IPS-18a (cell line): ENCODE measurements at regions not wholly inside any gene's neighbourhood (a gene's known extent, or its start where the extent isn't known, plus 50 kb on each side); places are given as distances from the start of the nearest gene placed in this dataset.
"Not testable (repeated sequence)": the region's sequence is repeated elsewhere in the genome, so short reads cannot be mapped to it uniquely, and the experiment has no call there.

Experiments
- H3K27ac ChIP-seq: one replicate; pipeline ENCODE4 v1.5.1; 2013; ENCODE audit warnings: low read length
- H3K27me3 ChIP-seq: one replicate; pipeline ENCODE4 v1.6.1; 2013; ENCODE audit warnings: mild to moderate bottlenecking, low read length; ENCODE audit not compliant: control insufficient read depth, insufficient read depth
- H3K36me3 ChIP-seq: one replicate; pipeline ENCODE4 v1.6.1; 2013; ENCODE audit warnings: low read depth, low read length; ENCODE audit not compliant: control insufficient read depth
- H3K4me1 ChIP-seq: one replicate; pipeline ENCODE4 v1.6.1; 2013; ENCODE audit warnings: low read depth, low read length; ENCODE audit not compliant: control insufficient read depth
- H3K4me3 ChIP-seq: one replicate; pipeline ENCODE4 v1.5.1; 2013; ENCODE audit warnings: low read length
- H3K9ac ChIP-seq: one replicate; pipeline ENCODE4 v1.6.1; 2013; ENCODE audit warnings: mild to moderate bottlenecking, low read length, moderate library complexity
- H3K9me3 ChIP-seq: one replicate; pipeline ENCODE4 v1.6.1; 2013; ENCODE audit warnings: low read depth, low read length; ENCODE audit not compliant: control insufficient read depth

DNA sequence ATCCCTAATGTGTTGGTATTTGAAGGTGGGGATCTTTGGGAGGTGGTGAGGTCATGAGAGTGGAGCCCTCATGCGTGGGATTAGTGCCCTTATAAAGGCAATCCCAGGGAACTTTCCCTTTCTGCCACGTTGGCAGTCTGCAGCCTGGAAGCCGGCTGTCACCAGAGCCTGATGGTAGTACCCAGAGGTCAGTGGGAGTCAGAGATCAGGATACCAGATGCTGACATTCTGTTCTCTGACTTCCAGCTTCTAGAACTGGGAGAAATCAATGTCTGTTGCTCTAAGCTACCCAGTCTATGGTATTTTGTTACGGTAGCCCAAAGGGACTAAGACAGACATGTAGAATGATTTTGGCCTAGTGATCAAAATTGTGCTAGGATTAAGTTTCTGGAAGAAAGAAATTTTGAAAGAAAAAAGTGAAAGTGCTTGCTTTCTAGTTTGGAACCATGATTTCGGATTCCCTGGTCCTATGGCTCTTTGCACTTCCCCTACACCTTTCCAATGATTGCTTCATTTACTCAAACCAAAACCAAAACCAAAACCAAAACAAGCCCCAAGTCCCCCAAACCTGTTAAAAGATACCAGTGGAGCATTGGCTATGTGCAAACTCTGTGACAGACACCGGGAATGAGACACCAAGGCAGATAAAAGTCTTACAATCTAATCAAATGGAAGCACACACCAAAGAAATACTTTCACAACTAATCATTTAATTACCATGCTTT lies 173.7 kb upstream of the ZNF217 start:
- no peak overlapping the region for H3K4me3 ChIP-seq
- H3K9me3 ChIP-seq = no peaks in the 10 kb centered on the region
- peaks cover 32% of the 10 kb centered on the region for H3K4me1 ChIP-seq
- H3K36me3 ChIP-seq = no peaks in the 10 kb centered on the region
- no peaks in the 10 kb centered on the region for H3K27me3 ChIP-seq
- H3K27ac ChIP-seq = no peak overlapping the region
- H3K9ac ChIP-seq = no peak overlapping the region

DNA sequence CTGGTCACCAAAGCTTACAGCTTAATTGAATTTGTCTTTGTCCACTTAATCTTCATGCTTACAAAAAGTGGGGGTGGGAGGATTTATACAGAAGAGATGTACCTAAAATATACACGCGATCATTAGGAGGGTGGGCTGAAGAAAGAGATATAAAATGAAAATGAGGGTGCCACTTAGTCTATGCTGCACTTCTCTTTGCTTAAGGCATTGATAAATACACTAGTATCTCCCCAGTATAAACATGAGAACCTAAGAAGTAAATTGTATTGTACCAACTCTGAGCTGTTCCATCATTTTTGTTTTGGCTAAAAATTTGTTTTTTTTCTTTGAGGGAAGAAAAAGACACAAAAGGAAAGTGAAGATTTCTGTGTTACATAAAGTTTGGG lies 170.8 kb upstream of the ZNF217 start:
- peak overlapping the region; percentile 87 for H3K27ac ChIP-seq
- peaks cover 31% of the 10 kb centered on the region for H3K4me1 ChIP-seq
- no peaks in the 10 kb centered on the region for H3K9me3 ChIP-seq
- no peaks in the 10 kb centered on the region for H3K36me3 ChIP-seq
- no peaks in the 10 kb centered on the region for H3K27me3 ChIP-seq
- peak overlapping the region; percentile 43 for H3K4me3 ChIP-seq
- peak overlapping the region; percentile 63 for H3K9ac ChIP-seq

DNA sequence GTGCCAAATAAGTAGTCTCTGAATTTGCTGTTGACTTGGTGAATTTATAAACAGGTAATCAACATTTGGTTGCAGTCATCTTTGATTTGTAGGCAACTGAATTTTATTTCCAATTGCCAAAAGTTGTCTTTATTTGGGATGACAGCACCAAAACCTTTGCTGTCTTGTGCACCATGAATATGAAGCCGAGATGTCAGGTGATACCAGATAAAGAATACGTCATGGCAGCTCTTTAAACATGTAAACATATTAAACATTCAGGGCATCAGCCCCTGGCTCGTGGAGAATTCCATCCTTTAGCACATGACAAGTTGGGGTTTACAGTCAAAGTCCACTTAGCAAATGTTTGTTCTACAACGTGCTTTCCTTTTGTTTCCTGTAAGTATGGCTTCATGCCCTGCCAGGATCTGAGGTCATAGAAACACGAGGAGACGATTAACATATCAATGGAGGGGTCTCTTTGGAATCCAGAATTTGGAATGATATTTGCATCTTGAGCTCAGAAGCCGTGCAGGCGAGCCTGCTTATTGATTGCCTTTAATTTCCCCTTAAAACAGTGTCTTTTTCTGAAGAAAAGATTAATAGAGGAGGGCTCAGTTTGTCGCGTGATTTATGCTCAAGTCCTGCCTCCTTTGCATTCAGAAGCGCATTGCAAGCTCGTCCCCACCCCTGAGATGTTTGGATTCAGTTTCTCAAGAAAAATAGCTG lies 170.2 kb upstream of the ZNF217 start:
- H3K27ac ChIP-seq = peak overlapping the region; percentile 87
- H3K9ac ChIP-seq = peak overlapping the region; percentile 63
- no peaks in the 10 kb centered on the region for H3K27me3 ChIP-seq
- peak overlapping the region; percentile 43 for H3K4me3 ChIP-seq
- H3K9me3 ChIP-seq = no peaks in the 10 kb centered on the region
- H3K4me1 ChIP-seq = peaks cover 26% of the 10 kb centered on the region
- H3K36me3 ChIP-seq = no peaks in the 10 kb centered on the region

DNA sequence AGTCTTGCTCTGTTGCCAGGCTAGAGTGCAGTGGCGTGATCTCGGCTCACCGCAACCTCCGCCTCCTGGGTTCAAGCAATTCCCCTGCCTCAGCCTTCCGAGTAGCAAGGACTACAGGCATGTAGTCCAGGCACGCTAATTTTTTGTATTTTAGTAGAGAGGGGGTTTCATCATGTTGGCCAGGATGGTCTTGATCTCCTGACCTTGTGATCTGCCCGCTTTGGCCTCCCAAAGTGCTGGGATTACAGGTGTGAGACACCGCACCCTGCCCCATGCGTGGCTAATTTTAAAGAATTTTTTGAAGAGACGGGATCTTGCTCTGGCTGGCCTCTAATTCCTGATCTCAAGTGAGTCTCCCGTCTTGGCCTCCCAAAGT lies 168.8 kb upstream of the ZNF217 start:
- H3K9me3 ChIP-seq, H3K27me3 ChIP-seq, H3K9ac ChIP-seq, H3K27ac ChIP-seq, H3K36me3 ChIP-seq, H3K4me3 ChIP-seq: not testable (repeated sequence)
- peaks cover 19% of the 10 kb centered on the region for H3K4me1 ChIP-seq

DNA sequence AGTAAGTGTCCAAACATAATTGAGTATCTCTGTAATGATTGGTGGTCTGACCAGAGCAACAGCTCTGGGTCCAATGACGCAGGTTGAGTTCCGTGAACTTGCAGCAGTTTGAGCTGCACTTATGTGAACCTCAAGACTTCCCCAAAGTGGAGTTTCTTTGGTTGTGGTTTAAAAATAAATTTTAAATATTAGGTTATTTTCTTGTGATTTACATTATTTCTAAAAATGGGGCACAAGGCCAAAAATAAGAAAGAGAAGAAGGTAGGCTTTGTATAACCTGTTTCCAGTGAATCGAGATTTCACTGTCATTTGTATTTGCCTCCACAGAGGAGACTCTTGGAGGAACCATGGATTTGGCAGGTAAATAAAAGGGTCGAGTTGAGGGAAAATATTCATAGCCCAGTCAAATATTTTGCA lies 166.4 kb upstream of the ZNF217 start:
- Histone ChIP-seq H3K27me3 (no peaks in the 10 kb centered on the region), H3K36me3 (no peaks in the 10 kb centered on the region), H3K9ac (no peak overlapping the region), H3K4me3 (no peak overlapping the region), H3K9me3 (no peaks in the 10 kb centered on the region), H3K4me1 (peaks cover 15% of the 10 kb centered on the region), H3K27ac (no peak overlapping the region)

DNA sequence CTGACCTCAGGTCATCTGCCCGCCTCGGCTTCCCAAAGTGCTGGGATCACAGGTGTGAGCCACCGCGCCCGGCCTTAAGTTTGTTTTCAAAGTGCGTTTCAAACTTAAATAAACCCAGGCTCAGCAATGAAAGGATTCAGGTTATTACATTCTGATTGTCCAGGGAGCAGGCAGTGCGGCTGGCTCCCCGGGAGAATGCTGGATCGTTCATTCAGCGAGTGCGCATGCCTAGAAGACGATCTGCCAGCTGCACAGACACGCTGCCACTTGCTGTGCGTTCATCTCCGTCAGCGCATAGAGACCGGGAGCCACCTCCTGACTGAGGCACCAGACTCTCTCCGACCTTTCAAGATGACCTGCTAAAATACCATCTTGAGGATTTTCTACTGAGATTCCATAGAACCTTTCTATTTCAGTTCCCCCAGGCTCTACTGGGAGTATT lies 163.9 kb upstream of the ZNF217 start:
- Histone ChIP-seq H3K27ac (no peak overlapping the region), H3K27me3 (no peaks in the 10 kb centered on the region), H3K9me3 (no peaks in the 10 kb centered on the region), H3K9ac (no peak overlapping the region), H3K4me3 (no peak overlapping the region), H3K4me1 (peaks cover 20% of the 10 kb centered on the region), H3K36me3 (no peaks in the 10 kb centered on the region)

DNA sequence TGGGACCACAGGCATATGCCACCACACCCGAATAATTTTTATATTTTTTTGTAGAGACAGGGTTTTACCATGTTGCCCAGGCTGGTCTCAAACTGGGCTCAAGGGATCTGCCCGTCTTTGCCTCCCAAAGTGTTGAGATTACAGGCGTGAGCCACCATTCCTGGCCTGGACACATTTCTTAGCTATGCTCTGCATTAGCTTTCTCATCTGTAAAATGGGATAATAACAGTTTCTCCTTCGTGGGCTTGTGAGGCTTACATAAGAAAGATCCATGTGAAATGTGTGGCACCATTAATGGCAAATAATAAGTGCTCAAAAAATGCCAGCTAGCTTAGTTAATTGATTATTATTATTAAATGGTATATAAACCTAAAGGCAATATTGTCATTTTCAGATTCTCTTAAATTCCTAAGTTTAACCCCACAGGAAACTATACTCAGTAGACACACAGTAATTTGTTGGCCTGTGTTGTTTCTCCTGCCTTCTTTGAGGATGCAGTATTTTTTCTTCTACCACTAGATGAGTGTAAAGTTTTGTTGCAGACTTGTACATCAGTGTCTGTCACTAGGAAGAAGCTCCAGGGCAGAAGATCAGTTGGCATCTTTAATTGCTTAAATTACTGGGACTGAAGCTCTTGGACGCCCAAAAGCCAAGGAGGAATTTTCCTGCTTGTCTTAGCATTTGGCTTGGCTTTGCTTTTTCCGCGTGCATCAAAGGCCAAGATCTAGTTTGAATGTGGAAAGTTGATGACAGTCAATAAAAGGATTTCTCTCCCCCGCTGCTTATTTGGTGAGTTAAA lies 162.3 kb upstream of the ZNF217 start:
- Histone ChIP-seq H3K27ac (no peak overlapping the region), H3K9me3 (no peaks in the 10 kb centered on the region), H3K27me3 (no peaks in the 10 kb centered on the region), H3K9ac (no peak overlapping the region), H3K36me3 (no peaks in the 10 kb centered on the region), H3K4me1 (peaks cover 30% of the 10 kb centered on the region), H3K4me3 (no peak overlapping the region)

DNA sequence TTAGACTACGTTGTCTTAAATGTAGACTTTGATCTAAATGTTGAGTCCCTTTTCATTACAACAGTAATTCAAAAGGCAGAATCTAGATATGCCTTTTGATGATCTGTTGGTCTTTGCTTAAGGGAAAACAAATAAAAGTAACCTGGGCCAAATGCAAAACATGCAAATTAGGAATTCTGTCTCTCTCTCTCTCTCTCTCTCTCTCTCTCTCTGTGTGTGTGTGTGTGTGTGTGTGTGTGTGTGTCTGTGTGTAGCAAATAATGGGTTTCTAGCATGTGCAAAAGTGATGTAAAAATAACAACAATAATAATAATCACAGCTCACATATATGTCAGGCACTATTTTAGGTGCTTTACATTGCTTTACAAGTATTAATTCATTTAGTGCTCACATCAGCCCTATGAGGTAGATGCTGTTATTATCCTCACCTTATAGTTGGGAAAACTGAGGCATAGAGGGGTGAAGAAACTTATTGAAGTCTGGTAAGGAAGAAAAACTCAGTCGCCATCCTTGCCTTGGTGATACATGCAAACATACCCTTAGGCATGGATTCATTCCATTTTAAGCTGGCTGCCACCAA lies 160.3 kb upstream of the ZNF217 start:
- Histone ChIP-seq H3K27ac (no peak overlapping the region), H3K9ac (no peak overlapping the region), H3K36me3 (no peaks in the 10 kb centered on the region), H3K4me1 (peaks cover 34% of the 10 kb centered on the region), H3K27me3 (no peaks in the 10 kb centered on the region), H3K9me3 (no peaks in the 10 kb centered on the region), H3K4me3 (no peak overlapping the region)

DNA sequence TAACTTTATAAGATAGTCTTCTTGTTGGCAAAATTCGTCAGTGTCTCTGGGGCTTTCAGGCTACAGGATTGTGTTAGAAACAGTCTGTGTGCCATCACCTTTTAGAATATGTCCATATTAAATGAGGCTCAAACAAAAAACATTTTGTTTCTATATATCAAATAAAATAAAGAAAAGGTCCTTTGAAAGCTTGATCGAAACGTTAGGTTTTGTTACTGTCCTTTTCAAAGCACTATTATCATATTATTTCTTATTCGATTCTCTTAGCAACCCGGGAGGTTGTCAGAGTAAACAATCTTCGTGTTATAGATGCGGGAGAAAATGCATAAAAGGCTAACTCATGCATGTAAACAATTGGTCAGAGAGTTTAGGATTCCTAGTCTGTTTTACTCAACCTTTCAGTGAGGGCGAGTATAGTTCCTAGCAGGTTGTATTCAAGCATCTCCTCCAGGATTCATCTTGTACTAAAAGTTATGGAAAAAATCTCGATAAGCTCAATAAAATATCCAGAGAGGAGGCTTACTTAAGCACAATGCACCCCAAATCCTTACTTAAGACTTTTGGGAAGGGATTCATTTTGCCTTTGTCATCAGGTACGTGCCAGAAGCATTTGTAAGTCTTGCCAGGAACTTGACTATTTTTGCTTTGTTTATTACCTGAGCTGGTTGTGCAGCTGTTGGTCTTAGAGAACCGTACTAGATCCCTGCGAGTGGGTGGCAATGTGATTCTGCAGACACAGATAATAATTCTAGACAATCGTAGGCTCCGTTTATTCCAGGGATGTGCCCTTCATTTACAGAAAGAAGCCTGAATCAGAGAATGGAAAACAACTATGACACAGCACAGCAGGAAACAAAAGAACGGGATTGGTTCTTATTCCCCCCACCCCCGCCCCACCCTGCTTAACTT lies 159.6 kb upstream of the ZNF217 start:
- Histone ChIP-seq H3K36me3 (no peaks in the 10 kb centered on the region), H3K4me3 (peak overlapping the region; percentile 41), H3K4me1 (peaks cover 35% of the 10 kb centered on the region), H3K27ac (peak overlapping the region; percentile 92), H3K9me3 (no peaks in the 10 kb centered on the region), H3K27me3 (no peaks in the 10 kb centered on the region), H3K9ac (peak overlapping the region; percentile 67)

DNA sequence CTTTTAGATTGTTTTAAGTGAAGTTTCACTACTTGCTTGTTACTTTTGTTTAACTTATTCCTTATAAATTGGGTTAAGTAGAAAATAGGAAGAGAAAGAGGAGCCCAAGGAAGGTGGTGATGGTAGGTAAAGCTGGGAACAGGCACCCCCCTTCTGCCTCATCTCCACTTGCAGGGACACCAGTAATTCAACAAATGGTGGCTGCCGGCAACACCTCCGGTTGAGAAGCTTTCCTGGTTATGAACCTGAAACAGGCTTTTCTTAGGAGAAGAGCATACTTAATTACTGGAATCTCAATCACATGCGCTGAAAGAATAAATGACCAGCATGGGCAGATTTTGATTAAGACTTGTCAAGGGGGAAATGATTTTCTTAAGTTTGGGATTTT lies 158.9 kb upstream of the ZNF217 start:
- H3K9me3 ChIP-seq = no peaks in the 10 kb centered on the region

More for the DNA sequence above, 158.9 kb upstream of the ZNF217 start:
- Histone ChIP-seq H3K4me3 (no peak overlapping the region), H3K27ac (no peak overlapping the region), H3K36me3 (no peaks in the 10 kb centered on the region), H3K9ac (peak overlapping the region; percentile 67), H3K4me1 (peaks cover 35% of the 10 kb centered on the region), H3K27me3 (no peaks in the 10 kb centered on the region)
